ENCODE measurements at regions not wholly inside any gene's neighbourhood (a gene's known extent, or its start where the extent isn't known, plus 50 kb on each side); places are given as distances from the start of the nearest gene placed in this dataset.

DNA sequence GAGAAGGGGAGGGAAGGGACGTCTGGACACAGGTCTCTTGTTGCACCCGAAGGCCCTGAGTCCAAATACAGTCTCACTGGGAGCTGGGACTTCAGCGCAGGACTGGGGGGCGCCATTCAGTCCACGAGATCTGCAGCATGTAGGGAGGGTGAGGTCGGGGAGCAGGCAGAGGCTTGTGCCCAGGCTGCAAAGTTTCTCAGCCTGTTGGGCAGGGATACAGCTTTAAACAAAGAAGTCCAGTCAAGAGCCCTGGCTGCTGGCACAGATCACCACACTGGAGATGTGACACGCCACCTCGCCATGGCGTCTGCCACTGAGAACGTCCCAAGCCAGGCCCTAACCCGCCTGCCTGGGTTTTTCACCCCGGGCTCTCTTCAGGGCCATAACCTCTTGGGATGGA, 256.6 kb downstream of the DLL1 start:
- DNase-seq (ENCODE audit: low read depth, low spot score) = no peak

- DNase-seq (ENCODE audit: low read depth, low spot score) = no peak
Observed at GRCh38 chr6:170033666-170034065, 257.2 kb downstream of the DLL1 start.

DNA sequence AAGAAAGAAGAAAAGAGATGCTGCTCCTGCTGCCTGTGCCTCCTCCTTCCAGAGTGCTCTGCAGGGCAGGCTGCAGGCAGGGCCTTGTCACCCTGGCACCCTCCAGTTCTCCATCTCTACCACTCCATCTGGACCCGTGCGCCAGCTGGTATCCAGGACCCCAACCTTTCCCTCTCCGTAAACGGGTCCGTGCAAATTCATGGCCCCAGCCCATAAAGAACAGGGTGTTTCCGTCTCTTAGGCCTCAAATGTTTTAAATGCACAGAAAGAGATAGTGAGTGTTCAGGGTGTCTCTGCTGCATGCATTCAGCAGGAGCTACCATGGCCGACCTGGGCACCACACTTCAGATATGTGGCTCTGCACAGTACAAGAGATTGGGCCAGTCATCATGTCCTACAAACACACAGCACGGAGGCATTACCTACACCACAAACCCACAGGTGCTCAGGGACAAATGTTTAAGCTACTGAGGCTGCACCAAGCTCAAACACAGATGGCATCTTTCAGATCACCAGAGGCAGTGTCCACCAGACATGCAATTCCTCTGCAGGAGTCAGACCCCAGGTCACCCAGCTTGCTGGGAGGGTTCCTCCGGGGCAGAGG, 258.1 kb downstream of the DLL1 start:
- no peak for DNase-seq (ENCODE audit: low read depth, low spot score)

DNA sequence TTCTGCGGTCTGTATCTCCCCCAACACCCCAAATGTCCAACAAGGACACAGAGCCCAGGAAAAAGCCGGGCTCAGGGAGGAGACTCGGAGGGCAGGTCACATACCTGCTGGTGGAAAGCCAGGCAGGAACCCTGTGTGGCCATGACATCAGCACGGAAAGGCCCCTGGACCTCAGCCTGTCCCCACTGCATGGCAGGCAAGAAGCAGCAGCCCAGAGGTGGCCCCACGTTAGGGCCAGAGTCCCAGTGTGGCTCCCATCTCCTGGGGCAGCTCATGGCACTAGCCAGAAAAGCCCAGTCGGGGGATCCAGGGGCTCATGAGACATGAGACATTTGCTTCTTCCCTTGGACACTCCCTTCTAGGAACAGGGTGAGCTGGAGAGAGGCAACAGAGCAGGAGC, 258.7 kb downstream of the DLL1 start:
- no peak for DNase-seq (ENCODE audit: low read depth, low spot score)

- no peak for DNase-seq (ENCODE audit: low read depth, low spot score)
Observed at GRCh38 chr6:170031684-170032121, 259.2 kb downstream of the DLL1 start.

GRCh38 chr6:170030821-170031471, 259.9 kb downstream of the DLL1 start:
- DNase-seq (ENCODE audit: low read depth, low spot score) = no peak

GRCh38 chr6:170030284-170030815, 260.5 kb downstream of the DLL1 start:
- DNase-seq (ENCODE audit: low read depth, low spot score) = no peak

DNA sequence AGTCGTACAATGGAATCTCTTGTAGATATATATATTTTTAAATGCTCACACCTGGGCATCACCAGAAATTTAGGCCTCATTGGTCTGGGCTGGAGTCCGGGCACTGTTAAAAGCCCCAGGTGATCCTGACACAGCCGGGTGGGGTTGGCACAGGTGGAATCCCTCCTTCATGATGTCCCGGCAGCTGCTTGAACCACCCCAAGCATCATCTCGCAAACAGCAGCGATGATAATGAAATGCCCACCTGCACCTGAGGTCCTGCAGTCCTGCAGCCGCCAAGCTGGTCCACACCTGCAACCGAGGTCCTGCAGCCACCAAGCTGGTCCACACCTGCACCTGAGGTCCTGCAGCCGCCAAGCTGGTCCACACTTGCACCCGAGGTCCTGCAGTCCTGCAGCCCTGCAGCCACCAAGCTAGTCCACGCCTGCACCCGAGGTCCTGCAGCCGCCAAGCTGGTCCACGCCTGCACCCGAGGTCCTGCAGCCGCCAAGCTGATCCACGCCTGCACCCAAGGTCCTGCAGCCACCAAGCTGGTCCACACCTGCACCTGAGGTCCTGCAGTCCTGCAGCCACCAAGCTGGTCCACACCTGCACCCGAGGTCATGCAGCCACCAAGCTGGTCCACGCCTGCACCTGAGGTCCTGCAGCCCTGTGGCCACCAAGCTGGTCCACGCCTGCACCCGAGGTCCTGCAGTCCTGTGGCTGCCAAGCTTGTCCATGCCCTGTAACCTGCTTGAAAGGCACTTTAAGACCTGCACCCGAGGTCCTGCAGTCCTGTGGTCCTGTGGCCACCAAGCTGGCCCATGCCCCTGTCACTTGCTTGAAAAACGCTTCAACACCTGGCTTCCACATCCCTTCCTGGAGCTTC, 261.2 kb downstream of the DLL1 start:
- DNase-seq (ENCODE audit: low read depth, low spot score) = no peak

DNA sequence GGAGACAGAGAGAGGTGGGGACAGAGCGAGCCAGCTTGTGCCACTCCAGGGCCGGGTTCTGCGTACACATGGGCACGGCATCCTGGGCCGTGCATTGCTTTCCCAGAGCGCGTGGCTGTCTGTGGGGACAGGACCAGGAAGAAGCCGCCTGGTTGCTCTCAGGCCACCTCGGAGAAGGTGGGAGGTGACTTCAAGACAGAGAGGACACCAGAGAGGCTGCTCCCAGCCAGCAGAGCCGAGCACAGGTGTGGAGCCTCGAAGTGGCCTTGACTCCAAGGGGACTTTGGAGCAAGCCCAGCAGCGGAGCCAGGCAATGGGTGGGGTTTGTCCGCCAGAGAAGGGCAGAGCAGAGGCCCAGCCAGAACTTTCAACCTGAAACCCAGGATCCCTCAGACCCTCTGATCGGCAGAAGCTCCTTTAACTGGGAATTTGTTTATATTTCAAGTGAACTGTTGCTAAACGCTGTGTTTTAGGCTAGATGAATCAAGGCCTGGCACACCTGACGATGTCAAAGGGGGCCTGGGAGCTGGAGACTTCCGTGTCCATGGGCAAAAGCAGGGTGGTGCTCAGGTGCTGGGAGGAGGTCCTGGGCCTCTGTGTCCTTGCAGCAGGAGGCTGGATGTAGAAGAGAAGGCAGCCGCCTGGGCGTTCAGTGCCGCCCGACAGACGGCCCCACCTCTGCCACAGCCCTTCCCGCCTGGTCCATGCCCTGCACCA, 262.1 kb downstream of the DLL1 start:
- DNase-seq (ENCODE audit: low read depth, low spot score) = no peak

GRCh38 chr6:170027647-170028043, 263.2 kb downstream of the DLL1 start:
- no peak for DNase-seq (ENCODE audit: low read depth, low spot score)

GRCh38 chr6:170026751-170027646, 263.9 kb downstream of the DLL1 start:
- no peak for DNase-seq (ENCODE audit: low read depth, low spot score)

GRCh38 chr6:170025935-170026750, 264.7 kb downstream of the DLL1 start:
- DNase-seq (ENCODE audit: low read depth, low spot score) = no peak

DNA sequence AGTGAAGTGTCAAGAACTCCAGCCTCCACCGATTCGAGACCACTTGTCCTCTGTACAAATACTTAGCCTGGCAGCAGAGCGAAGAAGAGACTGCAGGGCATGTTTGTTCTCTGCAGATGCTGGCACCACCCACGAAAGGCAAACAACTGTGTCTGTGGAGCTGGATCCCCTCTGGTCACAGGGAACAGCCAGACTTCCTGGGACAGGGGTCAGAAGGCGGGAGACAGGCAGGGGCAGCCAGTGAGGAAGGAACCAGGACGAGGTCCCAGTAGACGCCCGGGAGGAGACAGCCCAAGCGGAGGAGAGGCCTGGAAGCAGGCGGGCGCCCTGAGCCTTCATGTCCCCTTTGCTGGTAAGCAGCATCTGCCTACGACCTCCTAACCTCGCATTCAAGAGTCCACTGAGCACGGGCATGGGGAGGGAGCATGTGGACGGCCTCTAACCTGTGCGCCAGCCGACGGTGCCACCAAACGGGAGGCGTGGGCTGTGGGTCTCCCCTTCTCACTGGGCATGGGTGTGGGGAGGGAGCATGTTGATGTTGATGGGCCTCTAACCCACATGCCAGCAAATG, 265.5 kb downstream of the DLL1 start:
- no peak for DNase-seq (ENCODE audit: low read depth, low spot score)

- DNase-seq (ENCODE audit: low read depth, low spot score) = no peak
Observed at GRCh38 chr6:170024940-170025339, 265.9 kb downstream of the DLL1 start.

DNA sequence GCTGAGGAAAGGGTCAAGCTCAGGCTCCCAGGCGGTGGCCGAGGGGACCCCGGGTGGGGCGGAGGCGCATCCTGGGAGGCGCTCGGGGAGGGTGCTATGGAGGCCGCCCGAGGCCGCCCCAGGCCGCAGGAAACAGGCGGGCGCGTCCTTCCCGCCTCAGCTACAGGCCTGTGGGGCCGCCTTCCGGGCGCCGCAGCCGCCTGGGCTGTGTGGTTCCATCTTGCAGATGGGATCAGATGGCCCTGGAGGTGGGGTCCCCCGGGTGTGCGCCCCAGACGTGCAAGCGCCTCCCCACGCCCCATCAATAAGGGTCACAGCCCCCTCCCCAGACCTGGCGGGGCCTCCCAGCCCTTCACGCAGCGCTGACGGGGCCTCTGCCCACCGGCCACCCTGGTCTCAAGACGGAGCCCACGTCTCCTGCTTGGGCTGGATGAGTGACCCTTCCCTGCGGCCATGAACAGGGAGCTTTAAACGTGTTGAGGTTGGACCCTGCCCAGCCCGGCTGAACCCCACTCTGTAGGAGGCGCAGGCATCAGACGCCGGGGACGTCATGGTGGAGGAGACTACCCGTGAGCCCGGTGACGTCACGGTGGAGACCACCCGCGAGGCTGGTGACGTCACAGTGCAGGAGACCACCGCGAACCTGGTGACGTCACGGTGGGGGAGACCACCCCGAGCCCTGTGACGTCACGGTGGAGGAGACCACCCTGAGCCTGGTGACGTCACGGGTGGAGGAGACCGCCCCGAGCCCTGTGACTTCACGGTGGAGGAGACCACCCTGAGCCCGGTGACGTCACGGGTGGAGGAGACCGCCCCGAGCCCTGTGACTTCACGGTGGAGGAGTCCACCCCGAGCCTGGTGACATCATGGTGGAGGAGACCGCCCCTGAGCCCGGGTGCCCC, 267.0 kb downstream of the DLL1 start:
- DNase-seq (ENCODE audit: low read depth, low spot score) = no peak

DNA sequence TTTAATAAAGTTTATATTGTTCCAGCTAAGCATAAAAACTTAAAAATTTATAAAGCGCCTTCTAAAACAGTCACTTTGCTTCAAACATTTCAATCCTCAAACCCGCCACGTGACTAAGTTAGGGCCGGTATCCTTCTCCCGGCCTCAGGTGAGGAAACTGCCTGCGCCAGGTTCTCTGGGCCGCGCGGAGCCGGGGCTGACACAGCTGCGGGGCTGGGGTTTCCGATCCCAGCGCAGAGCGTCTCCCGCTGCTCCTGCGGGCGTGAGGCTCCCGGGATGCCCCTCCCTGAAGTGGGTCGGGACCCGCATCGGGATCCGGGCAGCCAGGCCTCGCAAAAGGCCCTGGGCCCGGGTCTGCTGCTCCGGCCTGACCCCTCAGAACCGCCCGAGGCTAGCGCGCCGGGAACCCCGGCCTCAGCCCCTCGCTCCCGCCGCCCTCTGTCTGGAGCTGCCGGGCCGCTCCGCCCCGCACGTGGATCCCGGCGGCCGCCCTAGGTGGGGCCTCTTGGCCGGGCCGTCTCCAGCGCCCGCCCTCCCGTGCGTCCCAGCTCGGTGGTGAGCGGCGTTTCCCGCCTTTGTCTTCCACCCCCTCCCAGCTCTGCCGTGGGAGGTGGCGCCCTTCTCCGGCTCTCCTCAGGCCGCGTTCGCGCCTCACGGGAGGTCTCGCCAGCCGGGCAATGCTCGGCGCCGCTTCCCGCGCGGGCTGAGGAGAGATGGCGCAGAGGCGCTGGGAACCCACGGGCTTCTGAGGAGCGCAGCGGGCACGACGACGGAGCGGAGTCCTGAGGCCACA, 267.9 kb downstream of the DLL1 start:
- DNase-seq (ENCODE audit: low read depth, low spot score) = no peak

- no peak for DNase-seq (ENCODE audit: low read depth, low spot score)
Observed at GRCh38 chr6:170022291-170022722, 268.6 kb downstream of the DLL1 start.

DNA sequence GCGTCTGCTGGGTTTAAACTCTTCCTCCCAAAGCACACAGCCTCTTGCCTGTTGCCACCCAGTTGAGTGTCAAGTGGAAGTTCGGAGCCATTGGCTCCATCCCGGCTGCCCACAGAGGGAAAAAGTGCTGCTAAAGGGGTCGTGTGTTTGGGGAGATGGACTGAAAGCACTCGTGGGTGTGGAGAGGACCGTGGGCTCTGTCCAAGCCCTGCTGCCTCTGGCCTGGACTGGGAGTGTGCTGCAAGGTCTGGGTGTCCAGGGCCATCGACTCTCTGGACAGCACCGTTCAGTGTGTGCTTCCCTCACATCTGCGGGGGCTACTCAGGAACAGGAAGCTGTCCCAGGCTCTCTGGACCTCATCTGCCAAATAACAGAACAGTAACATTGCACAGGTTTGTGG, 269.3 kb downstream of the DLL1 start:
- DNase-seq (ENCODE audit: low read depth, low spot score) = no peak
